Epithelial cell of proximal tubule (primary cell): ENCODE measurements at regions not wholly inside any gene's neighbourhood (a gene's known extent, or its start where the extent isn't known, plus 50 kb on each side); places are given as distances from the start of the nearest gene placed in this dataset.

Source experiments
- DNase-seq: peaks from one replicate; pipeline ENCODE4 v3.0.0-alpha.2; 2011; ENCODE audit warnings: low read depth
- H3K4me3 ChIP-seq: 2 replicates; pipeline ENCODE4 v1.5.1; 2011; ENCODE audit warnings: low read depth, mild to moderate bottlenecking, low read length
- TF ChIP-seq, protein P1 (sequence below): conservative IDR thresholded peaks from 2 replicates; pipeline ENCODE4 v1.5.1; 2012; ENCODE audit warnings: low read depth, mild to moderate bottlenecking, low read length

DNA sequence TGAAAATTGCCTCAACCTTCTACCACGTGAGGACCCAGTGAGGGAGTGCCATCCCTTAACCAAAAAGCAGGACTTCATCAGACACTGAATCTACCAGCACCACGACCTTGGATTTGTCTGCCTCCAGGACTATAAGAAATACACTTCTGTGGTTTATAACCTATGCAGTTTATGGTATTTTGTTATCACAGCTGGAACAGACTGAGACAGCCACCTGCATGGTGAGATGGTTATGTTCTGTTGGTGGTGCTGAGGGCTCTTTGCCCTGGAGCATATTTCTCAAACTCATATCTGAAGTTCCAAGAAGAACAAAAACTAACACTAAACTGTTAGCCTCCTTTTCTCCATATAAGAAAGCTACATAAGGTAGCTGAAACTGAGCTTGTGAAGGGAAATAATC, 69.8 kb upstream of the RGS18 start:
- TF ChIP-seq, protein P1, sequence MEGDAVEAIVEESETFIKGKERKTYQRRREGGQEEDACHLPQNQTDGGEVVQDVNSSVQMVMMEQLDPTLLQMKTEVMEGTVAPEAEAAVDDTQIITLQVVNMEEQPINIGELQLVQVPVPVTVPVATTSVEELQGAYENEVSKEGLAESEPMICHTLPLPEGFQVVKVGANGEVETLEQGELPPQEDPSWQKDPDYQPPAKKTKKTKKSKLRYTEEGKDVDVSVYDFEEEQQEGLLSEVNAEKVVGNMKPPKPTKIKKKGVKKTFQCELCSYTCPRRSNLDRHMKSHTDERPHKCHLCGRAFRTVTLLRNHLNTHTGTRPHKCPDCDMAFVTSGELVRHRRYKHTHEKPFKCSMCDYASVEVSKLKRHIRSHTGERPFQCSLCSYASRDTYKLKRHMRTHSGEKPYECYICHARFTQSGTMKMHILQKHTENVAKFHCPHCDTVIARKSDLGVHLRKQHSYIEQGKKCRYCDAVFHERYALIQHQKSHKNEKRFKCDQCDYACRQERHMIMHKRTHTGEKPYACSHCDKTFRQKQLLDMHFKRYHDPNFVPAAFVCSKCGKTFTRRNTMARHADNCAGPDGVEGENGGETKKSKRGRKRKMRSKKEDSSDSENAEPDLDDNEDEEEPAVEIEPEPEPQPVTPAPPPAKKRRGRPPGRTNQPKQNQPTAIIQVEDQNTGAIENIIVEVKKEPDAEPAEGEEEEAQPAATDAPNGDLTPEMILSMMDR, result no peak
- DNase-seq, result no peak
- no peak overlapping the region for H3K4me3 ChIP-seq

DNA sequence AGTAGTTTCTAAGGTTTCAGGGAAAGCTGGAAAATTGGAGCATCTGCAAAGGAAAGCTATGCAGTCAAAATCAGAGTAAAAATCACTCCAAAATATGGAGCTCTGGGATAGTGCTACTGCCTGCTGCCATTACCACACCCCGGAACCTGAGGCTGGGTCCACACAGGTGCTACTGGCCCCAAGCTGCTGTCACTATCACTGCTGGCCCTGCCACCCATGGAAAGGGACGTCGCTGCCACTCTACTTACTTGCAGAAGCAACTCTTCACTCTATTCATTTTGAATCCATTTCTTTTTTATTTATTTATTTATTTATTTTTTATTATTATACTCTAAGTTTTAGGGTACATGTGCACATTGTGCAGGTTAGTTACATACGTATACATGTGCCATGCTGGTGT, 60.3 kb upstream of the RGS18 start:
- TF ChIP-seq, protein P1, result no peak
- no peak overlapping the region for H3K4me3 ChIP-seq
- DNase-seq, result no peak

- TF ChIP-seq, protein P1, result no peak
- DNase-seq, result no peak
- H3K4me3 ChIP-seq, result no peak overlapping the region
Measured at GRCh38 chr1:192099328-192099727, 58.9 kb upstream of the RGS18 start.

DNA sequence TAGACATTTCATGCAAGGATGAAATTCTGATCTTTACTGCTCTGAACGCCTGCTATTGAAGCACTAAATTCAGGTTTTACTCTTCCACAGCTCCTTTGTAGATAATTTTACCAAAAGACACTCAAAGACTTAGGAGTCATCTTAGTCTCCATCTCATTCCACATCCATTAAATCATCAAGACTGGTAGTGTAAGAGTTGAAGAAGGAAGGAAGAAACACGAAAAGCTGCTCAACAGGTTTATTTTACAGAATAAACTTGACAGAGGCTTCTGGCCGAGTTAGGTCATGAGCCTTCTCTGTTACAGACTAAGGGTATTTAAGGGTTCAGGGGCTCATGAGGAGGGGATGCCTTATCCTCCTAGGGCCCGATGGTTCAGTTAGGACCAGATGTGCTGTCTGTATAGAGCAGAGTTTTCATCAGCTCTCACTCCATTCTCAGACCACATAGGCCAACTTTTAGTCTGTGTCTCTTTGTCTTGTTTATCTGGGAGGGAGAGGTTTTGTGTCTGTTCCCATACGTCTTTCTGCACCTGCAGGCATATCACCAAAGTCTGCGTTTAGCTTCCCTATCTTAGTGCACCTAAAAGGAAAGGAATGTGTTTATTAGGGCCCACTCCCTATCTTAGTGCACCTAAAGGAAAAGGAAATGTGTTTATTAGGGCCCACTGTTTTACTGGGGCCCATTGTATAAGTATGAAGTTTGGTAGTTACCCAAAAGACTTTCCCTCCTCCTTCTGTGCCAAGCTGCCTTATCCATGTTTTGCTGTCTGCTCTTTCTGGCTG, 57.4 kb upstream of the RGS18 start:
- TF ChIP-seq, protein P1, result no peak
- DNase-seq, result no peak
- H3K4me3 ChIP-seq, result no peak overlapping the region

- TF ChIP-seq, protein P1, result no peak
- no peak overlapping the region for H3K4me3 ChIP-seq
- DNase-seq, result no peak
Measured at GRCh38 chr1:192104128-192104527, 54.1 kb upstream of the RGS18 start.

GRCh38 chr1:192104852-192105251, 53.4 kb upstream of the RGS18 start:
- H3K4me3 ChIP-seq, result no peak overlapping the region
- DNase-seq, result no peak
- TF ChIP-seq, protein P1, result no peak

DNA sequence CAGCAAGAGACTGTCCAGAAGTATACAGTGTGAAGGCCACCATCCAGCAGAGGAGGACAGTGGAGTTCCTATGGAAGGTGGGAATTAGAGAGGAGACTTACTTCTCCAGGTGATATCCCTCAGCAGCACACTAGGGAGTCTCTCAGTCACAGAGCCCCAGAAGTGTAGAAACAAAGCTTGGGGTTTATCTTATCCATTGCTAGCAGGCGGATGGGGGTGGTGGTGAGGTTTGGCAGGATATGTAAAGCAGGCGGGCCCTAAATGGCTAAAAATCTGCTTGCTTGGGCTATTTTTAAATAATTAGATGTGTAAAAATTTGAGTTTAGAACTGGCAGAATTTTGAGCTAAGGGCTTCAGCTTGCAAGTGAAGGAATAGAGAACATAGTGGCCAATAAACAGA, 50.1 kb upstream of the RGS18 start:
- TF ChIP-seq, protein P1, result no peak
- DNase-seq, result no peak
- H3K4me3 ChIP-seq, result no peak overlapping the region
